PC-9 (cell line): ENCODE measurements at regions not wholly inside any gene's neighbourhood (a gene's known extent, or its start where the extent isn't known, plus 50 kb on each side); places are given as distances from the start of the nearest gene placed in this dataset.

Experiments
- BruUV-seq: library from RNA; stranded (reverse); fragments of 400-500 nt; replicated peaks from 2 replicates; lab custom pipeline; 2021; lab: Mats Ljungman, UMichigan
- CTCF ChIA-PET: fragments of 300-600 bp; sonication (Branson Sonifier 250); formaldehyde crosslinking; loops from one replicate; lab custom pipeline; 2022; ENCODE audit warnings: antibody characterized with exemption; lab: Charles Lee
- POLR2A ChIA-PET: fragments of 300-600 bp; sonication (Branson Sonifier 250); formaldehyde crosslinking; loops from one replicate; lab custom pipeline; 2022; ENCODE audit warnings: antibody characterized with exemption; ENCODE audit not compliant: unreplicated experiment; lab: Charles Lee
- DNase-seq, 2 experiments: peaks; one replicate each; pipeline versions ENCODE4 v3.0.0 to v3.0.0-alpha.2; 2015 to 2022; ENCODE audit warnings: mixed read lengths in 1 of 2
- H2AFZ ChIP-seq: fragments of 200-600 bp; sonication (generic); 2 replicates; pipeline ENCODE4 v1.8.1; 2017; ENCODE audit warnings: antibody characterized with exemption
- H3F3A ChIP-seq: fragments of 200-600 bp; sonication (generic); 2 replicates; pipeline ENCODE4 v1.8.1; 2017; ENCODE audit warnings: antibody characterized with exemption, mild to moderate bottlenecking, low read depth; ENCODE audit not compliant: insufficient read depth
- H3K27ac ChIP-seq: fragments of 200-600 bp; sonication (generic); 2 replicates; pipeline ENCODE4 v1.6.1; 2016; ENCODE audit warnings: mixed run types
- H3K27me3 ChIP-seq: fragments of 200-600 bp; sonication (generic); 2 replicates; pipeline ENCODE4 v1.6.1; 2016; ENCODE audit warnings: low read depth, mixed run types; ENCODE audit not compliant: insufficient read depth
- H3K36me3 ChIP-seq: fragments of 200-600 bp; sonication (generic); 2 replicates; pipeline ENCODE4 v1.6.1; 2016; ENCODE audit warnings: low read depth, mixed run types
- H3K4me1 ChIP-seq: fragments of 200-600 bp; sonication (generic); replicated peaks from 2 replicates; pipeline ENCODE4 v1.6.1; 2016; ENCODE audit warnings: mixed run types; ENCODE audit not compliant: insufficient read depth
- H3K4me2 ChIP-seq: fragments of 200-600 bp; sonication (generic); 2 replicates; pipeline ENCODE4 v1.6.1; 2017; ENCODE audit warnings: mixed run types
- H3K4me3 ChIP-seq: fragments of 200-600 bp; sonication (generic); 2 replicates; pipeline ENCODE4 v1.6.1; 2016; ENCODE audit warnings: mixed run types
- H3K79me2 ChIP-seq: fragments of 200-600 bp; sonication (generic); 2 replicates; pipeline ENCODE4 v1.6.1; 2017; ENCODE audit warnings: low read depth, mixed run types
- H3K9me2 ChIP-seq: fragments of 200-600 bp; sonication (generic); 2 replicates; pipeline ENCODE4 v1.8.1; 2017; ENCODE audit warnings: mild to moderate bottlenecking; ENCODE audit not compliant: insufficient read depth
- H3K9me3 ChIP-seq: fragments of 200-600 bp; sonication (generic); 2 replicates; pipeline ENCODE4 v1.8.1; 2016; ENCODE audit warnings: low read depth; ENCODE audit not compliant: insufficient read depth
- H4K20me1 ChIP-seq: fragments of 200-600 bp; sonication (generic); 2 replicates; pipeline ENCODE4 v1.8.1; 2017; ENCODE audit not compliant: insufficient read depth
- CTCF ChIP-seq: fragments of 200-600 bp; sonication (generic); conservative IDR thresholded peaks from 2 replicates; pipeline ENCODE4 v1.6.1; 2017; ENCODE audit warnings: mixed run types, antibody characterized with exemption, mild to moderate bottlenecking, moderate library complexity
- EZH2 ChIP-seq: fragments of 200-600 bp; sonication (generic); IDR thresholded peaks from 2 replicates; pipeline ENCODE4 v1.8.0; 2017; ENCODE audit warnings: antibody characterized with exemption, low read depth
- intact Hi-C: fragments of 100-400 bp; cut with micrococcal nuclease; formaldehyde crosslinking; loops from one replicate; pipeline ENCODE4 v1.10.0; 2022; ENCODE audit not compliant: unreplicated experiment

GRCh38 chr5:152285764-152286163 is 119.3 kb downstream of the NMUR2 start:
- no peaks in the 10 kb centered on the region for H3K9me3 ChIP-seq
- no peak for DNase-seq
- H4K20me1 ChIP-seq, result no peaks in the 10 kb centered on the region
- H3F3A ChIP-seq, result no peaks in the 10 kb centered on the region
- CTCF ChIA-PET, result no interaction called here
- no peak overlapping the region for H3K4me2 ChIP-seq
- H3K36me3 ChIP-seq, result no peaks in the 10 kb centered on the region
- H3K27me3 ChIP-seq, result no peaks in the 10 kb centered on the region
- POLR2A ChIA-PET, result no interaction called here
- H3K9me2 ChIP-seq, result no peaks in the 10 kb centered on the region
- no TSS peak for BruUV-seq
- intact Hi-C loops, result no loop called here
- H3K27ac ChIP-seq, result no peak overlapping the region
- H3K4me3 ChIP-seq, result no peak overlapping the region
- TF ChIP-seq CTCF, result no peak
- no peak for TF ChIP-seq EZH2
- H3K79me2 ChIP-seq, result no peaks in the 10 kb centered on the region
- H3K4me1 ChIP-seq, result no peaks in the 10 kb centered on the region
- H2AFZ ChIP-seq, result no peak overlapping the region

GRCh38 chr5:152282331-152282730 is 122.7 kb downstream of the NMUR2 start:
- DNase-seq, result no peak
- no peaks in the 10 kb centered on the region for H3K36me3 ChIP-seq
- no peaks in the 10 kb centered on the region for H4K20me1 ChIP-seq
- no peaks in the 10 kb centered on the region for H3K9me2 ChIP-seq
- no peak overlapping the region for H3K4me3 ChIP-seq
- no peaks in the 10 kb centered on the region for H3K79me2 ChIP-seq
- no peak overlapping the region for H3K4me2 ChIP-seq
- TF ChIP-seq CTCF (no peak), EZH2 (no peak)
- no peaks in the 10 kb centered on the region for H3F3A ChIP-seq
- no peak overlapping the region for H2AFZ ChIP-seq
- H3K4me1 ChIP-seq, result no peaks in the 10 kb centered on the region
- H3K27me3 ChIP-seq, result no peaks in the 10 kb centered on the region
- intact Hi-C loops, result no loop called here
- H3K9me3 ChIP-seq, result no peaks in the 10 kb centered on the region
- ChIA-PET CTCF (no interaction called here), POLR2A (no interaction called here)
- BruUV-seq, result no TSS peak
- no peak overlapping the region for H3K27ac ChIP-seq

- ChIA-PET POLR2A (no interaction called here), CTCF (no interaction called here)
- Histone ChIP-seq H3K4me1 (no peaks in the 10 kb centered on the region), H2AFZ (no peak overlapping the region), H3K79me2 (no peaks in the 10 kb centered on the region), H3K36me3 (no peaks in the 10 kb centered on the region), H3F3A (no peaks in the 10 kb centered on the region), H4K20me1 (no peaks in the 10 kb centered on the region), H3K4me3 (no peak overlapping the region), H3K27ac (no peak overlapping the region), H3K4me2 (no peak overlapping the region), H3K9me2 (no peaks in the 10 kb centered on the region), H3K27me3 (no peaks in the 10 kb centered on the region), H3K9me3 (no peaks in the 10 kb centered on the region)
- TF ChIP-seq CTCF (no peak), EZH2 (no peak)
- no TSS peak for BruUV-seq
- intact Hi-C loops, result no loop called here
- DNase-seq, result no peak
These were observed 127.1 kb downstream of the NMUR2 start for GRCh38 chr5:152277936-152278335.
